ENCODE measurements at regions not wholly inside any gene's neighbourhood (a gene's known extent, or its start where the extent isn't known, plus 50 kb on each side); places are given as distances from the start of the nearest gene placed in this dataset.

- TF ChIP-seq CTCF (IDR thresholded peaks at IDR 0.05) = no peak
Measured at GRCh38 chr2:796141-796985, 119.2 kb upstream of the TMEM18 start.

- TF ChIP-seq CTCF (IDR thresholded peaks at IDR 0.05) = no peak
Measured at GRCh38 chr2:795531-796041, 118.4 kb upstream of the TMEM18 start.

GRCh38 chr2:794554-795241 is 117.5 kb upstream of the TMEM18 start:
- TF ChIP-seq CTCF (IDR thresholded peaks at IDR 0.05) = no peak

GRCh38 chr2:793236-793635 is 116.0 kb upstream of the TMEM18 start:
- TF ChIP-seq CTCF (IDR thresholded peaks at IDR 0.05) = no peak

- no peak for TF ChIP-seq CTCF (IDR thresholded peaks at IDR 0.05)
Measured at GRCh38 chr2:792687-793086, 115.5 kb upstream of the TMEM18 start.

- no peak for TF ChIP-seq CTCF (IDR thresholded peaks at IDR 0.05)
Measured at GRCh38 chr2:790634-791245, 113.5 kb upstream of the TMEM18 start.

- TF ChIP-seq CTCF (IDR thresholded peaks at IDR 0.05) = no peak
Measured at GRCh38 chr2:790081-790480, 112.9 kb upstream of the TMEM18 start.
